GM21390 (cell line): ENCODE measurements at regions not wholly inside any gene's neighbourhood (a gene's known extent, or its start where the extent isn't known, plus 50 kb on each side); places are given as distances from the start of the nearest gene placed in this dataset.

Experiments used
- ATAC-seq: cut with Tn5 transposase; IDR thresholded peaks from one replicate; pipeline ENCODE4 v1.9.1; 2021; ENCODE audit not compliant: unreplicated experiment

GRCh38 chr3:22969276-22969675, 233.9 kb upstream of the UBE2E2 start:
- ATAC-seq: no peak

- no peak for ATAC-seq
Observed at GRCh38 chr3:22971497-22971896, 231.6 kb upstream of the UBE2E2 start.

GRCh38 chr3:22977042-22977441, 226.1 kb upstream of the UBE2E2 start:
- ATAC-seq: no peak

- peak; percentile 87 for ATAC-seq
Observed at GRCh38 chr3:22977650-22978289, 225.4 kb upstream of the UBE2E2 start.

GRCh38 chr3:22979581-22979980, 223.5 kb upstream of the UBE2E2 start:
- ATAC-seq: no peak

- no peak for ATAC-seq
Observed at GRCh38 chr3:22980346-22980745, 222.8 kb upstream of the UBE2E2 start.

GRCh38 chr3:22981166-22981565, 222.0 kb upstream of the UBE2E2 start:
- no peak for ATAC-seq

GRCh38 chr3:22981861-22982260, 221.3 kb upstream of the UBE2E2 start:
- no peak for ATAC-seq

- ATAC-seq: no peak
Observed at GRCh38 chr3:22982981-22983587, 220.0 kb upstream of the UBE2E2 start.

GRCh38 chr3:22986958-22987357, 216.2 kb upstream of the UBE2E2 start:
- no peak for ATAC-seq

GRCh38 chr3:22988566-22988965, 214.6 kb upstream of the UBE2E2 start:
- no peak for ATAC-seq

GRCh38 chr3:22989716-22990115, 213.4 kb upstream of the UBE2E2 start:
- ATAC-seq: no peak

- no peak for ATAC-seq
Observed at GRCh38 chr3:22990291-22991200, 212.6 kb upstream of the UBE2E2 start.

GRCh38 chr3:22994781-22995180, 208.3 kb upstream of the UBE2E2 start:
- no peak for ATAC-seq

GRCh38 chr3:22996920-22997571, 206.1 kb upstream of the UBE2E2 start:
- no peak for ATAC-seq

- no peak for ATAC-seq
Observed at GRCh38 chr3:23000371-23000770, 202.8 kb upstream of the UBE2E2 start.

- no peak for ATAC-seq
Observed at GRCh38 chr3:23002151-23002550, 201.0 kb upstream of the UBE2E2 start.

GRCh38 chr3:23002836-23003732, 200.0 kb upstream of the UBE2E2 start:
- ATAC-seq: no peak

GRCh38 chr3:23003733-23004046, 199.4 kb upstream of the UBE2E2 start:
- no peak for ATAC-seq

GRCh38 chr3:23004971-23005370, 198.2 kb upstream of the UBE2E2 start:
- no peak for ATAC-seq

- ATAC-seq: no peak
Observed at GRCh38 chr3:23017801-23018200, 185.3 kb upstream of the UBE2E2 start.
